ENCODE measurements at regions not wholly inside any gene's neighbourhood (a gene's known extent, or its start where the extent isn't known, plus 50 kb on each side); places are given as distances from the start of the nearest gene placed in this dataset.

DNA sequence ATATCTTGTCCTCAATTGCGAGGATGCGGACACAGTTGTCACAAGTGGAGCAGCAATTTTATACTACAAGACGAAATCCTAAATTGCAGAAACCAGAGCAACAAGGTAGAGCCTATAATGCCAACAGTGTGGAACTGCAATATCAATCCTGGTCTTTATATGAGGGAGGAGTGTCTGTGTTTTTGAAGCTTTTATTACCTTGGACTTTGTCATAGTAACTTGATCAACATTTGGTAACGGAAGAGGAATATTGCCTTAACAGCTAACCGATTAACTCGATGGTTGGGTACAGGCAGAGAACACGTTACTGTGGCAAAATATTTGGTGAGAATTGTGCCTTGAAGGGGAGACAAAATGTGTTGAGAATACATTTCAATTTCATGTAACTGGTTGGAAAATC lies 661.5 kb downstream of the FGF9 start:
- POLR2A ChIA-PET (ENCODE audit: partially characterized antibody) = no interaction called here
- no peak overlapping the region for H3K4me3 ChIP-seq (ENCODE audit: low read length in 2 of 2)
- CTCF ChIA-PET (ENCODE audit: partially characterized antibody) = no interaction called here
- H3K27me3 ChIP-seq (ENCODE audit: insufficient read depth, low read length) = no peaks in the 10 kb centered on the region
- H3K9me3 ChIP-seq (ENCODE audit: control insufficient read depth in 1 of 2, low read length in 2 of 2) = no peaks in the 10 kb centered on the region
- no peaks in the 10 kb centered on the region for H3K36me3 ChIP-seq (ENCODE audit: insufficient read depth, low read length)
- H3K27me3 Mint-ChIP-seq = no peaks in the 10 kb centered on the region
- no peak overlapping the region for H3K27ac Mint-ChIP-seq
- H3K27ac ChIP-seq (ENCODE audit: low read depth, low read length) = no peak overlapping the region
- H3K4me1 Mint-ChIP-seq = no peaks in the 10 kb centered on the region
- no peak for DNase-seq
- no peaks in the 10 kb centered on the region for H3K36me3 Mint-ChIP-seq
- no peak overlapping the region for H3K4me3 Mint-ChIP-seq
- intact Hi-C loops (cut with micrococcal nuclease) = no loop called here
- no peaks in the 10 kb centered on the region for H3K4me1 ChIP-seq (ENCODE audit: insufficient read depth, low read length)
- peaks cover 0 to 9% (median 0%) of the 10 kb centered on the region in 8 donors for H3K9me3 Mint-ChIP-seq

DNA sequence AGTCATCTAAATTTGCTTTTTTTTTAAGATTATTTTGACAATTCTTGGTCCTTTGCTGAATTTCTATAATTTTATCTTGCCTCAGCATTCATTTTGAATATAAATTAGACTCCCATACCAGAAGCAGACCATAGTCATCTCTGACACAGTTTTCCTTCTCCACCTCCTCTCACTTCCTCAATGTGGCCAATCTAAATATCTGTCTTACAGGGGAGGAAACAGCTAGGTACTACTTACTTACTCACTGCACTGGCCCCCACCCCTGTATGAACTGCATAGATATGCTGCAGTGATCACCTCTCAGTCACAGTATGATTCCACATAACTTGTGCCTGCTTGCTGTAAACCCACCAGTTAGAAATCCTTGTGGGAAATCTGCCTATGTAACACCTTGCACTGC lies 665.6 kb downstream of the FGF9 start:
- POLR2A ChIA-PET (ENCODE audit: partially characterized antibody) = no interaction called here
- no peak overlapping the region for H3K27ac Mint-ChIP-seq

DNA sequence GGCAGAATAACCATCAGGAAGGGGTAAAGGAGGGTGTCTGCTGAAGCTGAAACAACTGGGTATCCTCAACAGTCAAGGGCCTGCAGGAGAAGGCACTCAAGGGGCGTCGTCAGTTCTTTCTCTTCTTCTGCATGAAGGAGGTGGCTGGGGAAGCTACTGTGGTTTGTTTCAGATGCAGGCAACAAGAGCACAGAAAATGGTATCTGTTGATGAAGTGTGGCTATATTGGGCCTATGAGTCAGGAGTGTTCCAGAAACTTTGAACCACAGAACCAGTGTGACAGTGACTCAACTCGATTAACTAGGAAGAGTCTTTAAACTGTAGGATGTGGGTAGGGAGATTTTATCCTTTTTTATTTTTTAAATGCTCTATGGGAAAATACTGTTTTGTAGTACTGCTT lies 686.3 kb downstream of the FGF9 start:
- H3K36me3 ChIP-seq (ENCODE audit: insufficient read depth, low read length) = no peaks in the 10 kb centered on the region
- peaks cover 0 to 11% (median 6%) of the 10 kb centered on the region in 8 donors for H3K9me3 Mint-ChIP-seq
- no peaks in the 10 kb centered on the region for H3K4me1 Mint-ChIP-seq
- DNase-seq = no peak
- H3K27me3 ChIP-seq (ENCODE audit: insufficient read depth, low read length) = no peaks in the 10 kb centered on the region
- H3K4me3 ChIP-seq (ENCODE audit: low read length in 2 of 2) = no peak overlapping the region
- intact Hi-C loops (cut with micrococcal nuclease) = no loop called here
- POLR2A ChIA-PET (ENCODE audit: partially characterized antibody) = interaction anchor here (0.5 kb wide), 1 partner anchor 18 kb away, joined by 3 read pairs; no protein-coding TSS in a partner anchor
- no peaks in the 10 kb centered on the region for H3K36me3 Mint-ChIP-seq
- CTCF ChIA-PET (ENCODE audit: partially characterized antibody) = no interaction called here
- H3K4me3 Mint-ChIP-seq = no peak overlapping the region
- peaks cover 0 to 1% of the 10 kb centered on the region in 2 donors for H3K27me3 Mint-ChIP-seq
- H3K27ac ChIP-seq (ENCODE audit: low read depth, low read length) = no peak overlapping the region
- H3K27ac Mint-ChIP-seq = peak overlapping the region in 1 of 7 donors; percentile 0
- no peaks in the 10 kb centered on the region for H3K9me3 ChIP-seq (ENCODE audit: control insufficient read depth in 1 of 2, low read length in 2 of 2)
- no peaks in the 10 kb centered on the region for H3K4me1 ChIP-seq (ENCODE audit: insufficient read depth, low read length)

More for the DNA sequence above, 665.6 kb downstream of the FGF9 start:
- Mint-ChIP-seq H3K4me3 (no peak overlapping the region), H3K4me1 (no peaks in the 10 kb centered on the region), H3K9me3 (peaks cover 0 to 25% (median 9%) of the 10 kb centered on the region in 8 donors), H3K27me3 (peaks cover 0 to 2% of the 10 kb centered on the region in 2 donors), H3K36me3 (no peaks in the 10 kb centered on the region)
- CTCF ChIA-PET (ENCODE audit: partially characterized antibody) = no interaction called here
- H3K4me3 ChIP-seq (ENCODE audit: low read length in 2 of 2) = no peak overlapping the region
- H3K36me3 ChIP-seq (ENCODE audit: insufficient read depth, low read length) = no peaks in the 10 kb centered on the region
- H3K4me1 ChIP-seq (ENCODE audit: insufficient read depth, low read length) = no peaks in the 10 kb centered on the region
- no peaks in the 10 kb centered on the region for H3K27me3 ChIP-seq (ENCODE audit: insufficient read depth, low read length)
- intact Hi-C loops (cut with micrococcal nuclease) = no loop called here
- no peak overlapping the region for H3K27ac ChIP-seq (ENCODE audit: low read depth, low read length)
- DNase-seq = no peak
- H3K9me3 ChIP-seq (ENCODE audit: control insufficient read depth in 1 of 2, low read length in 2 of 2) = peaks cover 0 to 3% of the 10 kb centered on the region in 2 donors

DNA sequence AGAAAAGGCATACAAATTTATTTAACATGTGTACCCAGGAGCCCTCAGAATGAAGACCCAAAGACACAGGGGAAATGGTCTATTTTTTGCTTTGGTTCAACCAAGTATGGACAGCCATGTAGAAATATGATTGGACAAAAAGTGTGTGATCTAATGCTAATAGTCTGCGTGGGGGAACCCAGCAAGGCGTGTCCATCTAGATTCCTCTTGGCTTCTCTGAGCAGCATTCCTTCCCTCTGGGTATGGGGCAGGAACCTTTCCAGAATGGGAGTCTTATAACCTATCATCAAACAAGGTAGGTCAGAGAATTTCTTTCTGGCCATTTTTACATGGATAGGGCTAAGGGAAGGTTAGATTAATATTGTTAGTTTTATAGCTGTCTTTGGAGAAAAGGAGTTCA lies 698.2 kb downstream of the FGF9 start:
- no peak for DNase-seq
- no peaks in the 10 kb centered on the region for H3K27me3 ChIP-seq (ENCODE audit: insufficient read depth, low read length)
- H3K4me1 Mint-ChIP-seq = no peaks in the 10 kb centered on the region
- no peak overlapping the region for H3K4me3 Mint-ChIP-seq
- ChIA-PET POLR2A (ENCODE audit: partially characterized antibody) (no interaction called here), CTCF (ENCODE audit: partially characterized antibody) (no interaction called here)
- no peaks in the 10 kb centered on the region for H3K4me1 ChIP-seq (ENCODE audit: insufficient read depth, low read length)
- intact Hi-C loops (cut with micrococcal nuclease) = no loop called here
- no peaks in the 10 kb centered on the region for H3K9me3 ChIP-seq (ENCODE audit: control insufficient read depth in 1 of 2, low read length in 2 of 2)
- no peak overlapping the region for H3K27ac Mint-ChIP-seq
- no peak overlapping the region for H3K4me3 ChIP-seq (ENCODE audit: low read length in 2 of 2)
- H3K36me3 Mint-ChIP-seq = peaks cover 0 to 5% of the 10 kb centered on the region in 2 donors
- no peak overlapping the region for H3K27ac ChIP-seq (ENCODE audit: low read depth, low read length)
- H3K27me3 Mint-ChIP-seq = peaks cover 0 to 3% of the 10 kb centered on the region in 2 donors
- H3K9me3 Mint-ChIP-seq = peaks cover 0 to 39% (median 26%) of the 10 kb centered on the region in 8 donors
- no peaks in the 10 kb centered on the region for H3K36me3 ChIP-seq (ENCODE audit: insufficient read depth, low read length)

DNA sequence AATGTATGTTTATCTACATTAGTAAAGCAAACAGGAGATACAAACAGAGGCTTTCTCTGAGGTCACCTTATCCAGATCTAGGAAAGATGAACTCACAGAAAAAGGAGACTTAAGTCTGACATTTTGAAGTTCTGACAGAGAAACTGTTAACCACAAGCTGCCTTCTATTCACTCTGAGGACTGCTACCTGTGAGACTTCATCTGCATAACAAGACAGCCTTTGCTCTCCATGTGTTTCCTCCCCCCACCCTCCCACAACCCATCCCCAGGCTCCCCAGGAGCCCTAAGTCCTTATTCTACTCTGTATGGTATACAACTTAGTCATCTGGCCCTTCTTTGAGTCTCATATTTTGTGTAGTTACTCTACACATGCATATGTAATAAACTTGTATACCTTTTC lies 699.0 kb downstream of the FGF9 start:
- Mint-ChIP-seq H3K27me3 (peaks cover 0 to 3% of the 10 kb centered on the region in 2 donors), H3K27ac (no peak overlapping the region), H3K36me3 (peaks cover 0 to 5% of the 10 kb centered on the region in 2 donors), H3K4me3 (no peak overlapping the region), H3K4me1 (no peaks in the 10 kb centered on the region), H3K9me3 (peaks cover 0 to 34% (median 22%) of the 10 kb centered on the region in 8 donors)
- no peak for DNase-seq
- H3K4me3 ChIP-seq (ENCODE audit: low read length in 2 of 2) = no peak overlapping the region
- H3K9me3 ChIP-seq (ENCODE audit: control insufficient read depth in 1 of 2, low read length in 2 of 2) = no peaks in the 10 kb centered on the region
- no peaks in the 10 kb centered on the region for H3K36me3 ChIP-seq (ENCODE audit: insufficient read depth, low read length)
- intact Hi-C loops (cut with micrococcal nuclease) = no loop called here
- no peak overlapping the region for H3K27ac ChIP-seq (ENCODE audit: low read depth, low read length)
- H3K27me3 ChIP-seq (ENCODE audit: insufficient read depth, low read length) = no peaks in the 10 kb centered on the region
- no peaks in the 10 kb centered on the region for H3K4me1 ChIP-seq (ENCODE audit: insufficient read depth, low read length)
- ChIA-PET CTCF (ENCODE audit: partially characterized antibody) (no interaction called here), POLR2A (ENCODE audit: partially characterized antibody) (no interaction called here)

DNA sequence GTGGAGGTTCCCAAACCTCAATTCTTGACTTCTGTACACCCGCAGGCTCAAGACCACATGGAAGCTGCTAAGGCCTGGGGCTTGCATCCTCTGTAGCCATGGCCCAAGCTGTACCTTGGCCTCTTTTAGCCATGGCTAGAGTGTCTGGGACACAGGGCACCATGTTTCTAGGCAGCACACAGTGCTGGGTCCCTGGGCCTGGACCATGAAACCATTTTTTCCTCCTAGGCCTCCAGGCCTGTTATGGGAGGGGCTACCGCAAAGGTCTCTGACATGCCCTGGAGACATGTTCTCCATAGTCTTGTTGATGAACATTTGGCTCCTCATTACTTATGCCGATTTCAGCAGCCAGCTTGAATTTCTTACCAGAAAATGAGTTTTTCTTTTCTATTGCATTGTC lies 701.4 kb downstream of the FGF9 start:
- no peaks in the 10 kb centered on the region for H3K4me1 Mint-ChIP-seq
- peaks cover 0 to 30% (median 20%) of the 10 kb centered on the region in 8 donors for H3K9me3 Mint-ChIP-seq
- Histone ChIP-seq H3K27me3 (ENCODE audit: insufficient read depth, low read length) (no peaks in the 10 kb centered on the region), H3K4me3 (ENCODE audit: low read length in 2 of 2) (no peak overlapping the region), H3K9me3 (ENCODE audit: control insufficient read depth in 1 of 2, low read length in 2 of 2) (no peaks in the 10 kb centered on the region), H3K27ac (ENCODE audit: low read depth, low read length) (no peak overlapping the region), H3K36me3 (ENCODE audit: insufficient read depth, low read length) (no peaks in the 10 kb centered on the region), H3K4me1 (ENCODE audit: insufficient read depth, low read length) (no peaks in the 10 kb centered on the region)
- H3K27me3 Mint-ChIP-seq = peaks cover 0 to 3% of the 10 kb centered on the region in 2 donors
- H3K4me3 Mint-ChIP-seq = no peak overlapping the region
- intact Hi-C loops (cut with micrococcal nuclease) = no loop called here
- no peak overlapping the region for H3K27ac Mint-ChIP-seq
- CTCF ChIA-PET (ENCODE audit: partially characterized antibody) = no interaction called here
- H3K36me3 Mint-ChIP-seq = peaks cover 0 to 5% of the 10 kb centered on the region in 2 donors
- POLR2A ChIA-PET (ENCODE audit: partially characterized antibody) = no interaction called here
- DNase-seq = no peak

DNA sequence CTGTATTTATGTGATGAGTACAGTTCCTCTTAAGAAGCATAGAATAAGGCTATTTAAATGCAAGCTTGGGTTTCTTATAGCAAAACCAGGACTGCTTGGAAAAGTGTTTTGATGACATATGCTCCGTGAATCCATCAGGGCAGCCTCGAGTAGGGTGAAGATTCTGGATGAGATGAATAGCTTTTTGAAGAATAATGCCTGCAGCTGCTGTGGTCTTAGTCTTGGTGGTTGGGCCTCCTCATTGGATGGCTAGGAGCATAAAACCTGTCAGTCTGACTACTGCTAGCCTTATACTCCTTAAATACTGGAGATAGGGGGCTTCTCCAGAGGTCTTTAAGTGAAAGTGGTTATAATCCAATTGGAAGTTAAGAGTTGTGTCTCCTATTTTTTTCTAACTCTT lies 704.3 kb downstream of the FGF9 start:
- peaks cover 0 to 44% (median 32%) of the 10 kb centered on the region in 8 donors for H3K9me3 Mint-ChIP-seq
- intact Hi-C loops (cut with micrococcal nuclease) = no loop called here
- H3K4me1 Mint-ChIP-seq = no peaks in the 10 kb centered on the region
- H3K9me3 ChIP-seq (ENCODE audit: control insufficient read depth in 1 of 2, low read length in 2 of 2) = no peaks in the 10 kb centered on the region
- no peaks in the 10 kb centered on the region for H3K36me3 ChIP-seq (ENCODE audit: insufficient read depth, low read length)
- no peaks in the 10 kb centered on the region for H3K4me1 ChIP-seq (ENCODE audit: insufficient read depth, low read length)
- no peak overlapping the region for H3K4me3 Mint-ChIP-seq
- ChIA-PET POLR2A (ENCODE audit: partially characterized antibody) (interaction anchor here (0.7 kb wide), 1 partner anchor 18 kb away, joined by 3 read pairs; no protein-coding TSS in a partner anchor), CTCF (ENCODE audit: partially characterized antibody) (no interaction called here)
- H3K27ac ChIP-seq (ENCODE audit: low read depth, low read length) = no peak overlapping the region
- H3K36me3 Mint-ChIP-seq = peaks cover 0 to 5% of the 10 kb centered on the region in 2 donors
- no peaks in the 10 kb centered on the region for H3K27me3 ChIP-seq (ENCODE audit: insufficient read depth, low read length)
- H3K4me3 ChIP-seq (ENCODE audit: low read length in 2 of 2) = no peak overlapping the region
- no peak overlapping the region for H3K27ac Mint-ChIP-seq
- DNase-seq = no peak
- H3K27me3 Mint-ChIP-seq = peaks cover 0 to 2% of the 10 kb centered on the region in 2 donors

DNA sequence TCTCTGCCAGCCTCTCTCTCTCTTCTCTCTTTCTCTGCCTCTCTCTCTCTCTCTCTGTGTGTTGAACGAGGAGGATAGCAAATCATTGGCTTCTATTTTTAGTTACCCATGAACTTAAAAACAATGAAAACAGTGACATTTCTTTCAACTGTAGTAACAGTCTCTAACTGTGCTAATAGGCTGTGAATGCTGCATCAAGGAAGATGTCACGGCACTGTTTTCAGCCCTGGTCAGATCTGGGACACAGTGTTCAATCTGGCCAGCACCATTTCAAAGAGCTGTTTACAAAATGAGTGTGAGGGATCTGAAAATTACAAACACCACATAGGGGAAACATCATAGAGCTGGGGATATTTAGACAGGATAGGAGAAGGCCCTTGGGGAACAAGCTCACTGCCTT lies 717.0 kb downstream of the FGF9 start:
- intact Hi-C loops (cut with micrococcal nuclease) = no loop called here
- ChIA-PET POLR2A (ENCODE audit: partially characterized antibody) (no interaction called here), CTCF (ENCODE audit: partially characterized antibody) (no interaction called here)
- no peaks in the 10 kb centered on the region for H3K27me3 ChIP-seq (ENCODE audit: insufficient read depth, low read length)
- Mint-ChIP-seq H3K9me3 (peaks cover 0 to 3% (median 0%) of the 10 kb centered on the region in 8 donors), H3K27me3 (peaks cover 0 to 2% of the 10 kb centered on the region in 2 donors), H3K4me3 (no peak overlapping the region), H3K4me1 (no peaks in the 10 kb centered on the region), H3K36me3 (no peaks in the 10 kb centered on the region), H3K27ac (no peak overlapping the region)
- no peaks in the 10 kb centered on the region for H3K9me3 ChIP-seq (ENCODE audit: control insufficient read depth in 1 of 2, low read length in 2 of 2)
- no peaks in the 10 kb centered on the region for H3K36me3 ChIP-seq (ENCODE audit: insufficient read depth, low read length)
- no peak for DNase-seq
- no peak overlapping the region for H3K27ac ChIP-seq (ENCODE audit: low read depth, low read length)
- no peaks in the 10 kb centered on the region for H3K4me1 ChIP-seq (ENCODE audit: insufficient read depth, low read length)
- no peak overlapping the region for H3K4me3 ChIP-seq (ENCODE audit: low read length in 2 of 2)

Data from CD4-positive, alpha-beta memory T cell (primary cell).